ENCODE measurements at regions not wholly inside any gene's neighbourhood (a gene's known extent, or its start where the extent isn't known, plus 50 kb on each side); places are given as distances from the start of the nearest gene placed in this dataset.

- no peaks in the 10 kb centered on the region for H3K4me1 ChIP-seq (ENCODE audit: control insufficient read depth in 1 of 2, insufficient read depth in 2 of 2, low read length in 2 of 2)
- no peaks in the 10 kb centered on the region for H3K27me3 ChIP-seq (ENCODE audit: control insufficient read depth in 2 of 2, insufficient read depth in 2 of 2, low read length in 2 of 2)
- H4K20me1 ChIP-seq (ENCODE audit: insufficient read depth, low read length) = no peaks in the 10 kb centered on the region
- H3K9ac ChIP-seq (ENCODE audit: insufficient read depth, low read length, poor library complexity, severe bottlenecking) = no peak overlapping the region
- no peaks in the 10 kb centered on the region for H3K79me2 ChIP-seq (ENCODE audit: insufficient read depth, low read length)
- H3K4me1 Mint-ChIP-seq = no peaks in the 10 kb centered on the region
- WGBS (ENCODE audit: insufficient coverage) = no CpG with 5 or more reads among the region's 1 CpG
- no peak overlapping the region for H2AFZ ChIP-seq (ENCODE audit: insufficient read depth, low read depth, low read length, poor library complexity, severe bottlenecking)
- H3K9me3 Mint-ChIP-seq = peaks cover 0 to 5% (median 0%) of the 10 kb centered on the region in 7 donors
- TF ChIP-seq CTCF (IDR thresholded peaks at IDR 0.05) = no peak
- no peaks in the 10 kb centered on the region for H3K9me3 ChIP-seq (replicated peaks in 1 of 2; ENCODE audit: control insufficient read depth in 1 of 2, insufficient read depth in 1 of 2, low read length in 2 of 2)
- intact Hi-C loops (cut with micrococcal nuclease) = no loop called here
- DNase-seq = no peak
- H3K27ac Mint-ChIP-seq = no peak overlapping the region
- no peak overlapping the region for H3K4me3 Mint-ChIP-seq
- no peak overlapping the region for H3K4me3 ChIP-seq (replicated peaks in 1 of 3; ENCODE audit: low read depth in 2 of 3, low read length in 3 of 3)
- no peak overlapping the region for H3K27ac ChIP-seq (ENCODE audit: low read depth in 1 of 2, low read length in 2 of 2)
- H3K36me3 Mint-ChIP-seq = no peaks in the 10 kb centered on the region
- H3K36me3 ChIP-seq (replicated peaks in 1 of 2; ENCODE audit: control insufficient read depth in 1 of 2, insufficient read depth in 2 of 2, low read length in 2 of 2) = no peaks in the 10 kb centered on the region
- H3K27me3 Mint-ChIP-seq (ENCODE audit: low read depth in 3 of 3) = no peaks in the 10 kb centered on the region
- no peak overlapping the region for H3K4me2 ChIP-seq (replicated peaks; ENCODE audit: extremely low read depth, low read length, poor library complexity, severe bottlenecking)
These were observed 510.2 kb upstream of the USP24 start for GRCh38 chr1:55725378-55725777.

GRCh38 chr1:55724551-55725325, 509.6 kb upstream of the USP24 start:
- Histone ChIP-seq H3K4me2 (replicated peaks; ENCODE audit: extremely low read depth, low read length, poor library complexity, severe bottlenecking) (no peak overlapping the region), H3K4me1 (ENCODE audit: control insufficient read depth in 1 of 2, insufficient read depth in 2 of 2, low read length in 2 of 2) (no peaks in the 10 kb centered on the region), H4K20me1 (ENCODE audit: insufficient read depth, low read length) (no peaks in the 10 kb centered on the region), H3K27me3 (ENCODE audit: control insufficient read depth in 2 of 2, insufficient read depth in 2 of 2, low read length in 2 of 2) (no peaks in the 10 kb centered on the region), H3K36me3 (replicated peaks in 1 of 2; ENCODE audit: control insufficient read depth in 1 of 2, insufficient read depth in 2 of 2, low read length in 2 of 2) (no peaks in the 10 kb centered on the region), H3K4me3 (replicated peaks in 1 of 3; ENCODE audit: low read depth in 2 of 3, low read length in 3 of 3) (no peak overlapping the region), H3K9me3 (replicated peaks in 1 of 2; ENCODE audit: control insufficient read depth in 1 of 2, insufficient read depth in 1 of 2, low read length in 2 of 2) (no peaks in the 10 kb centered on the region), H3K79me2 (ENCODE audit: insufficient read depth, low read length) (no peaks in the 10 kb centered on the region), H3K27ac (ENCODE audit: low read depth in 1 of 2, low read length in 2 of 2) (no peak overlapping the region), H2AFZ (ENCODE audit: insufficient read depth, low read depth, low read length, poor library complexity, severe bottlenecking) (no peak overlapping the region), H3K9ac (ENCODE audit: insufficient read depth, low read length, poor library complexity, severe bottlenecking) (no peak overlapping the region)
- Mint-ChIP-seq H3K9me3 (peaks cover 0 to 5% (median 0%) of the 10 kb centered on the region in 7 donors), H3K27ac (no peak overlapping the region), H3K4me3 (no peak overlapping the region), H3K36me3 (no peaks in the 10 kb centered on the region), H3K27me3 (ENCODE audit: low read depth in 3 of 3) (no peaks in the 10 kb centered on the region), H3K4me1 (no peaks in the 10 kb centered on the region)
- no peak for TF ChIP-seq CTCF (IDR thresholded peaks at IDR 0.05)
- no peak for DNase-seq
- WGBS (ENCODE audit: insufficient coverage) = no CpG with 5 or more reads among the region's 7 CpGs
- intact Hi-C loops (cut with micrococcal nuclease) = no loop called here

Measured in CD14-positive monocyte (primary cell).